NCI-H2107 treated with DMSO at 0.1 percent for 48 hours (cell line): ENCODE measurements at regions not wholly inside any gene's neighbourhood (a gene's known extent, or its start where the extent isn't known, plus 50 kb on each side); places are given as distances from the start of the nearest gene placed in this dataset.

Source experiments
- DNase-seq: peaks from one replicate; lab custom pipeline; 2025; ENCODE audit not compliant: unreplicated experiment; lab: John Stamatoyannopoulos, UW

- DNase-seq = no peak
Measured at GRCh38 chr2:196480653-196481323, 158.7 kb upstream of the CCDC150 start.

- DNase-seq = no peak
Measured at GRCh38 chr2:196481324-196481697, 158.2 kb upstream of the CCDC150 start.

- no peak for DNase-seq
Measured at GRCh38 chr2:196482119-196483065, 157.1 kb upstream of the CCDC150 start.

GRCh38 chr2:196486146-196486545, 153.4 kb upstream of the CCDC150 start:
- no peak for DNase-seq

GRCh38 chr2:196487417-196487816, 152.1 kb upstream of the CCDC150 start:
- no peak for DNase-seq

GRCh38 chr2:196489371-196489770, 150.1 kb upstream of the CCDC150 start:
- DNase-seq = no peak

- DNase-seq = no peak
Measured at GRCh38 chr2:196492946-196493345, 146.6 kb upstream of the CCDC150 start.

- DNase-seq = no peak
Measured at GRCh38 chr2:196498962-196499361, 140.6 kb upstream of the CCDC150 start.

GRCh38 chr2:196499686-196500085, 139.8 kb upstream of the CCDC150 start:
- DNase-seq = no peak

GRCh38 chr2:196500686-196501431, 138.7 kb upstream of the CCDC150 start:
- DNase-seq = no peak

GRCh38 chr2:196501836-196502235, 137.7 kb upstream of the CCDC150 start:
- no peak for DNase-seq

- DNase-seq = no peak
Measured at GRCh38 chr2:196502386-196502785, 137.1 kb upstream of the CCDC150 start.

- no peak for DNase-seq
Measured at GRCh38 chr2:196503398-196503797, 136.1 kb upstream of the CCDC150 start.

- DNase-seq = no peak
Measured at GRCh38 chr2:196504788-196505187, 134.7 kb upstream of the CCDC150 start.

GRCh38 chr2:196510246-196510645, 129.3 kb upstream of the CCDC150 start:
- no peak for DNase-seq

- no peak for DNase-seq
Measured at GRCh38 chr2:196511258-196512168, 128.0 kb upstream of the CCDC150 start.

GRCh38 chr2:196513796-196514526, 125.6 kb upstream of the CCDC150 start:
- DNase-seq = no peak

- DNase-seq = no peak
Measured at GRCh38 chr2:196514641-196515040, 124.9 kb upstream of the CCDC150 start.

- no peak for DNase-seq
Measured at GRCh38 chr2:196515051-196515450, 124.5 kb upstream of the CCDC150 start.

- no peak for DNase-seq
Measured at GRCh38 chr2:196515608-196516007, 123.9 kb upstream of the CCDC150 start.
